B cell (primary cell): ENCODE measurements at regions not wholly inside any gene's neighbourhood (a gene's known extent, or its start where the extent isn't known, plus 50 kb on each side); places are given as distances from the start of the nearest gene placed in this dataset.
"Not testable (repeated sequence)": the region's sequence is repeated elsewhere in the genome, so short reads cannot be mapped to it uniquely, and the experiment has no call there.

ENCODE experiments used
- CTCF ChIP-seq: fragments of 200-600 bp; IDR thresholded peaks from one replicate; pipeline ENCODE4 v1.8.0; 2022; ENCODE audit warnings: antibody characterized with exemption, mild to moderate bottlenecking
- EZH2 ChIP-seq: IDR thresholded peaks from 2 replicates; pipeline ENCODE4 v1.6.1; 2012; ENCODE audit warnings: borderline replicate concordance, low read depth, mild to moderate bottlenecking, moderate library complexity, low read length; ENCODE audit not compliant: insufficient read depth, poor library complexity, severe bottlenecking

GRCh38 chr11:71743385-71743784, 89.6 kb upstream of the DEFB108B start:
- not testable (repeated sequence) for TF ChIP-seq CTCF, EZH2
